ENCODE measurements at regions not wholly inside any gene's neighbourhood (a gene's known extent, or its start where the extent isn't known, plus 50 kb on each side); places are given as distances from the start of the nearest gene placed in this dataset.

DNA sequence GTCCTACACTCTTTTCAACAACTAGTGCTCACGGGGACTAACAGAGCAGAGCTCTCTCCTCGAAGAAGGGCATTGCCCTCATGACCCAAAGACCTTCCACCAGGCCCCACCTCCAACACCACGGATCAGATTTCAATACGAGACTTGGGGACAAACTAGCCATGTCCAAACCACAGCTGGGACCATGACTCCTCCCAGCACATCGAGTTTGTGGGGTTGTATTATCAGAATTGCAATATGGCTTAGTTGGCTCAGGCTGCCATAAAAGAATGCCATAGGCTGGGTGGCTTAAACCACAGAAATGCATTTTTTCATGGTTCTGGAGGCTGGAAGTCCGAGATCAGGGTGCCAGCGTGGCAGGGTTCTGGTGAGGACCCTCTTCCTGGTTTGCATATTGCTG lies 189.7 kb upstream of the PMEPA1 start:
- no peak for DNase-seq (ENCODE audit: low read depth, low spot score)
- no peak overlapping the region for H3K27ac ChIP-seq (ENCODE audit: low read depth, low read length)

More for the DNA sequence above, 189.7 kb upstream of the PMEPA1 start:
- Histone ChIP-seq H3K9ac (ENCODE audit: low read length) (no peak overlapping the region), H3K79me2 (ENCODE audit: insufficient read depth, low read length) (no peaks in the 10 kb centered on the region), H4K20me1 (ENCODE audit: insufficient read depth) (no peaks in the 10 kb centered on the region), H3K27me3 (ENCODE audit: insufficient read depth, low read length) (peaks cover 30% of the 10 kb centered on the region), H3K4me3 (replicated peaks in 1 of 2; ENCODE audit: low read depth in 1 of 2, low read length in 2 of 2) (no peak overlapping the region), H3K36me3 (ENCODE audit: control insufficient read depth in 1 of 2, insufficient read depth in 2 of 2, low read length in 2 of 2) (no peaks in the 10 kb centered on the region), H3K4me1 (ENCODE audit: control insufficient read depth in 1 of 2, insufficient read depth in 2 of 2, low read length in 2 of 2) (no peaks in the 10 kb centered on the region), H2AFZ (ENCODE audit: low read depth, low read length, poor library complexity, severe bottlenecking) (no peak overlapping the region), H3K4me2 (ENCODE audit: low read length) (no peak overlapping the region), H3K9me2 (ENCODE audit: insufficient read depth) (no peaks in the 10 kb centered on the region), H3K9me3 (ENCODE audit: control insufficient read depth in 1 of 2, insufficient read depth in 1 of 2, low read depth in 1 of 2, low read length in 2 of 2) (no peaks in the 10 kb centered on the region)
- no TSS peak for BruUV-seq (replicated peaks)
- RAD21 ChIA-PET (ENCODE audit: low non-redundant PET in 1 of 2, low total read pairs in 2 of 2, uncharacterized antibody in 2 of 2, unreplicated experiment in 2 of 2) = no interaction called here
- TF ChIP-seq CBX3 (IDR thresholded peaks at IDR 0.05; ENCODE audit: low read depth) (no peak), CEBPB (IDR thresholded peaks at IDR 0.05; ENCODE audit: low read depth) (no peak), ZFX (IDR thresholded peaks at IDR 0.05) (no peak), JUND (IDR thresholded peaks at IDR 0.05) (no peak), POLR2A (IDR thresholded peaks at IDR 0.05; ENCODE audit: borderline replicate concordance, extremely low read depth, insufficient read depth, insufficient read length) (no peak), CTCF (IDR thresholded peaks at IDR 0.05 in 2 of 3, conservative IDR thresholded peaks at IDR 0.05 in 1 of 3; ENCODE audit: borderline replicate concordance in 1 of 3, insufficient read depth in 1 of 3, low read depth in 2 of 3, low read length in 2 of 3) (no peak), SIN3A (IDR thresholded peaks at IDR 0.05; ENCODE audit: low read depth) (no peak), ZNF274 (IDR thresholded peaks at IDR 0.05; ENCODE audit: low read depth, low read length) (no peak), FOSL1 (IDR thresholded peaks at IDR 0.05; ENCODE audit: low read depth) (no peak), RAD21 (IDR thresholded peaks at IDR 0.05; ENCODE audit: low read depth) (no peak), SP1 (IDR thresholded peaks at IDR 0.05; ENCODE audit: low read depth) (no peak), EGR1 (IDR thresholded peaks at IDR 0.05; ENCODE audit: low read depth) (no peak), ZBTB33 (IDR thresholded peaks at IDR 0.05; ENCODE audit: extremely low read depth, insufficient replicate concordance, low read length) (no peak), EZH2phosphoT487 (IDR thresholded peaks at IDR 0.05; ENCODE audit: borderline replicate concordance) (no peak), TCF7L2 (IDR thresholded peaks at IDR 0.05; ENCODE audit: borderline replicate concordance, extremely low read depth, insufficient read depth, insufficient read length) (no peak), ATF3 (IDR thresholded peaks at IDR 0.05) (no peak), ELF1 (IDR thresholded peaks at IDR 0.05; ENCODE audit: borderline replicate concordance, low read depth) (no peak)
- TF ChIP-seq, protein P1, sequence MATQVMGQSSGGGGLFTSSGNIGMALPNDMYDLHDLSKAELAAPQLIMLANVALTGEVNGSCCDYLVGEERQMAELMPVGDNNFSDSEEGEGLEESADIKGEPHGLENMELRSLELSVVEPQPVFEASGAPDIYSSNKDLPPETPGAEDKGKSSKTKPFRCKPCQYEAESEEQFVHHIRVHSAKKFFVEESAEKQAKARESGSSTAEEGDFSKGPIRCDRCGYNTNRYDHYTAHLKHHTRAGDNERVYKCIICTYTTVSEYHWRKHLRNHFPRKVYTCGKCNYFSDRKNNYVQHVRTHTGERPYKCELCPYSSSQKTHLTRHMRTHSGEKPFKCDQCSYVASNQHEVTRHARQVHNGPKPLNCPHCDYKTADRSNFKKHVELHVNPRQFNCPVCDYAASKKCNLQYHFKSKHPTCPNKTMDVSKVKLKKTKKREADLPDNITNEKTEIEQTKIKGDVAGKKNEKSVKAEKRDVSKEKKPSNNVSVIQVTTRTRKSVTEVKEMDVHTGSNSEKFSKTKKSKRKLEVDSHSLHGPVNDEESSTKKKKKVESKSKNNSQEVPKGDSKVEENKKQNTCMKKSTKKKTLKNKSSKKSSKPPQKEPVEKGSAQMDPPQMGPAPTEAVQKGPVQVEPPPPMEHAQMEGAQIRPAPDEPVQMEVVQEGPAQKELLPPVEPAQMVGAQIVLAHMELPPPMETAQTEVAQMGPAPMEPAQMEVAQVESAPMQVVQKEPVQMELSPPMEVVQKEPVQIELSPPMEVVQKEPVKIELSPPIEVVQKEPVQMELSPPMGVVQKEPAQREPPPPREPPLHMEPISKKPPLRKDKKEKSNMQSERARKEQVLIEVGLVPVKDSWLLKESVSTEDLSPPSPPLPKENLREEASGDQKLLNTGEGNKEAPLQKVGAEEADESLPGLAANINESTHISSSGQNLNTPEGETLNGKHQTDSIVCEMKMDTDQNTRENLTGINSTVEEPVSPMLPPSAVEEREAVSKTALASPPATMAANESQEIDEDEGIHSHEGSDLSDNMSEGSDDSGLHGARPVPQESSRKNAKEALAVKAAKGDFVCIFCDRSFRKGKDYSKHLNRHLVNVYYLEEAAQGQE (IDR thresholded peaks at IDR 0.05; ENCODE audit: low read depth) = no peak
- intact Hi-C loops (cut with micrococcal nuclease) = no loop called here
- no peak for ATAC-seq
- POLR2A ChIA-PET = no interaction called here
- CTCF ChIA-PET = no interaction called here

Data from HCT116 (cell line).